GM12891 (cell line): ENCODE measurements at regions not wholly inside any gene's neighbourhood (a gene's known extent, or its start where the extent isn't known, plus 50 kb on each side); places are given as distances from the start of the nearest gene placed in this dataset.

Experiments used
- POLR2A ChIP-seq: IDR thresholded peaks from 2 replicates; pipeline ENCODE4 v1.6.1; 2011; ENCODE audit warnings: low read depth, low read length, control low read depth
- POLR2AphosphoS5 ChIP-seq: IDR thresholded peaks from 2 replicates; pipeline ENCODE4 v1.6.1; 2011; ENCODE audit warnings: low read depth, low read length, control low read depth

DNA sequence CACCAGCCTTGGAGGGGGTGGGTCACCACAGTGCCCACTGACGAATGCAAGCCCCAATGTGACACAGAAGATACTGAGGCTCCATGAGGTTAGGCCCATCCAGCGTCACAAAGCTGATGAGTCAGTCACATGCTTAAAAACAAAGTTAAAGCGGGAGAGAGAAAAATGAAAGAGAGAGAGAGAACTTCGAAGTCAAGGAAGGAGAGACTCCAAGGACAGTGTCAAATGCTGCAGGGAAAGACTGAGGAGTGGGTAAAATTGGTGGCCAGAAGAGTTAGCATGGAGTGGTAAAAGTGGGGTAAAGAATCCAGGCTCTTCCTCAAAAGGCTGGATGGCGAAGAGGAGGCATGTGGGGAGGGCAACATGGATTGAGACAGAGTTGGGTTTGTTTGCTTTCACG is 201.9 kb upstream of the CCDC150 start:
- TF ChIP-seq POLR2A (no peak), POLR2AphosphoS5 (no peak)
